ENCODE measurements at regions not wholly inside any gene's neighbourhood (a gene's known extent, or its start where the extent isn't known, plus 50 kb on each side); places are given as distances from the start of the nearest gene placed in this dataset.

DNA sequence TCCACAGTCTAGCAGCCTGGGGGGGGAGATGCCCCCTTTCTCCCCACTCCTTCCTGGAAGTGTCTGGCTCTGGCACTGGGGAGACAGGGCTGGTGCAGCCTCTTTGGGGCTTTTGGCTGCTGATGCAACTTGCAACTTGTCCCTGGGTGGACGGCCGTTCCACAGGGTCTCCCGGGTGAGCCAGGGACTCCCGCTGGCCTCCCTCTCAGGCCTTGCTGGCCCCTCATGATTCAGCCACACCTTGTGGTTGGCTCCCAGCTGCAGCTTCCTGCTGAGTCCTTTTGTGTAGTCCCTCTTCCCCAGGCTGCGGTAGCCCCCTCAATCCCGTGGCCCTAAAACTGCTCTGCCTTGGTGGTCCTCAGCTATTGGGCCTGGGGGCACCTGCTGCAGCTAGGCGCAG, 283.5 kb downstream of the PBX3 start:
- no peaks in the 10 kb centered on the region for H3K9me3 ChIP-seq (replicated peaks; ENCODE audit: control insufficient read depth, insufficient read depth, low read length)
- no TSS peak for BruUV-seq (replicated peaks)
- H3K9ac ChIP-seq (ENCODE audit: control insufficient read depth, insufficient read depth, low read length): no peak overlapping the region
- FAIRE-seq: no peak
- H2AFZ ChIP-seq (ENCODE audit: control insufficient read depth, low read depth, low read length): no peak overlapping the region
- RAD21 ChIA-PET (ENCODE audit: unreplicated experiment): no interaction called here
- H3K4me1 ChIP-seq (ENCODE audit: control insufficient read depth, insufficient read depth, low read length): no peaks in the 10 kb centered on the region
- H3K27ac ChIP-seq (ENCODE audit: control insufficient read depth, insufficient read depth): no peak overlapping the region
- no peaks in the 10 kb centered on the region for H4K20me1 ChIP-seq (ENCODE audit: control insufficient read depth, insufficient read depth)
- no peaks in the 10 kb centered on the region for H3K36me3 ChIP-seq (ENCODE audit: control insufficient read depth in 2 of 2, insufficient read depth in 2 of 2, low read length in 1 of 2)
- CTCF ChIA-PET: no interaction called here
- H3K27me3 ChIP-seq (replicated peaks in 1 of 2; ENCODE audit: control insufficient read depth in 2 of 2, insufficient read depth in 2 of 2, low read length in 1 of 2): no peaks in the 10 kb centered on the region; a peak in 1 of 4 replicates
- in situ Hi-C loops (cut with MboI) (no loop called here), intact Hi-C loops (cut with micrococcal nuclease; ENCODE audit: unreplicated experiment) (no loop called here)
- H3K4me2 ChIP-seq (ENCODE audit: control insufficient read depth, insufficient read depth): no peak overlapping the region
- H3K79me2 ChIP-seq (ENCODE audit: control insufficient read depth, insufficient read depth, low read length): no peaks in the 10 kb centered on the region
- SMC1A ChIA-PET (ENCODE audit: uncharacterized antibody, unreplicated experiment): no interaction called here
- TF ChIP-seq KDM1A (IDR thresholded peaks at IDR 0.05; ENCODE audit: borderline replicate concordance): no peak
- no peak for DNase-seq (ENCODE audit: low read depth, low spot score)
- POLR2A ChIA-PET: no interaction called here
- no peak overlapping the region for H3K4me3 ChIP-seq
- 44% methylated on average over 7 of the region's 7 CpGs for WGBS (ENCODE audit: insufficient coverage, insufficient replicate concordance, low lambda C conversion rate, missing lambda C conversion rate)
- no peak for ATAC-seq

GRCh38 chr9:126031116-126031515, 283.9 kb downstream of the PBX3 start:
- Histone ChIP-seq H3K9ac (ENCODE audit: control insufficient read depth, insufficient read depth, low read length) (no peak overlapping the region), H3K4me2 (ENCODE audit: control insufficient read depth, insufficient read depth) (no peak overlapping the region), H3K36me3 (ENCODE audit: control insufficient read depth in 2 of 2, insufficient read depth in 2 of 2, low read length in 1 of 2) (no peaks in the 10 kb centered on the region), H3K27ac (ENCODE audit: control insufficient read depth, insufficient read depth) (no peak overlapping the region), H3K4me3 (no peak overlapping the region), H3K79me2 (ENCODE audit: control insufficient read depth, insufficient read depth, low read length) (no peaks in the 10 kb centered on the region), H4K20me1 (ENCODE audit: control insufficient read depth, insufficient read depth) (no peaks in the 10 kb centered on the region), H3K4me1 (ENCODE audit: control insufficient read depth, insufficient read depth, low read length) (no peaks in the 10 kb centered on the region), H3K27me3 (replicated peaks in 1 of 2; ENCODE audit: control insufficient read depth in 2 of 2, insufficient read depth in 2 of 2, low read length in 1 of 2) (no peaks in the 10 kb centered on the region; a peak in 1 of 4 replicates), H2AFZ (ENCODE audit: control insufficient read depth, low read depth, low read length) (no peak overlapping the region), H3K9me3 (replicated peaks; ENCODE audit: control insufficient read depth, insufficient read depth, low read length) (no peaks in the 10 kb centered on the region)
- ChIA-PET CTCF (no interaction called here), RAD21 (ENCODE audit: unreplicated experiment) (no interaction called here), SMC1A (ENCODE audit: uncharacterized antibody, unreplicated experiment) (no interaction called here), POLR2A (no interaction called here)
- no peak for DNase-seq (ENCODE audit: low read depth, low spot score)
- intact Hi-C loops (cut with micrococcal nuclease; ENCODE audit: unreplicated experiment): no loop called here
- 71% methylated on average over 9 of the region's 9 CpGs for WGBS (ENCODE audit: insufficient coverage, insufficient replicate concordance, low lambda C conversion rate, missing lambda C conversion rate)
- BruUV-seq (replicated peaks): no TSS peak
- no peak for FAIRE-seq
- ATAC-seq: no peak
- in situ Hi-C loops (cut with MboI): no loop called here
- TF ChIP-seq MEF2B (IDR thresholded peaks at IDR 0.05; ENCODE audit: partially characterized antibody, poor library complexity, severe bottlenecking): no peak
- no peak for TF ChIP-seq ZNF384 (IDR thresholded peaks at IDR 0.05; ENCODE audit: borderline replicate concordance, low read depth, low read length)
- no peak for TF ChIP-seq ZNF592 (IDR thresholded peaks at IDR 0.05)
- no peak for TF ChIP-seq ZNF687 (IDR thresholded peaks at IDR 0.05)
- no peak for TF ChIP-seq IKZF2 (IDR thresholded peaks at IDR 0.05)
- TF ChIP-seq SIN3A (IDR thresholded peaks at IDR 0.05; ENCODE audit: low read depth, low read length): no peak
- no peak for TF ChIP-seq SKIL (IDR thresholded peaks at IDR 0.05; ENCODE audit: low read depth, poor library complexity, severe bottlenecking)

All from GM12878 (cell line).